Cardiac muscle cell (in vitro differentiated cells and primary cell): ENCODE measurements at regions not wholly inside any gene's neighbourhood (a gene's known extent, or its start where the extent isn't known, plus 50 kb on each side); places are given as distances from the start of the nearest gene placed in this dataset.
"Not testable (repeated sequence)": the region's sequence is repeated elsewhere in the genome, so short reads cannot be mapped to it uniquely, and the experiment has no call there.

Experiments
- DNase-seq, 2 donors: peaks; one replicate each; pipeline versions ENCODE4 v3.0.0 to v3.0.0-alpha.2; 2010 to 2017; ENCODE audit warnings: low read depth in 1 of 2, low spot score in 1 of 2
- H3K27ac ChIP-seq: fragments of 200-600 bp; sonication (generic); 2 replicates; pipeline ENCODE4 v1.5.1; 2016
- H3K27me3 ChIP-seq: fragments of 200-600 bp; sonication (generic); 2 replicates; pipeline ENCODE4 v1.6.0; 2016; ENCODE audit warnings: control low read depth
- H3K36me3 ChIP-seq: fragments of 200-600 bp; sonication (generic); 2 replicates; pipeline ENCODE4 v1.5.1; 2016; ENCODE audit warnings: control low read depth
- H3K4me1 ChIP-seq: fragments of 200-600 bp; sonication (generic); 2 replicates; pipeline ENCODE4 v1.8.1; 2017; ENCODE audit warnings: low read depth, mild to moderate bottlenecking, mixed run types
- H3K4me3 ChIP-seq: fragments of 200-600 bp; sonication (generic); 2 replicates; pipeline ENCODE4 v1.5.1; 2016; ENCODE audit warnings: mild to moderate bottlenecking
- H3K9me3 ChIP-seq: fragments of 200-600 bp; sonication (generic); 2 replicates; pipeline ENCODE4 v1.5.1; 2017; ENCODE audit warnings: low read depth, mild to moderate bottlenecking, control low read depth
- CTCF ChIP-seq: IDR thresholded peaks from 2 replicates; pipeline ENCODE4 v1.5.1; 2012; ENCODE audit warnings: low read depth, mild to moderate bottlenecking, low read length

GRCh38 chrX:35374116-35374515 is 424.0 kb upstream of the MAGEB16 start:
- H3K4me1 ChIP-seq, result no peaks in the 10 kb centered on the region
- no peaks in the 10 kb centered on the region for H3K9me3 ChIP-seq
- no peak for DNase-seq
- H3K27ac ChIP-seq, result no peak overlapping the region
- TF ChIP-seq CTCF, result no peak
- H3K4me3 ChIP-seq, result no peak overlapping the region
- no peaks in the 10 kb centered on the region for H3K36me3 ChIP-seq
- H3K27me3 ChIP-seq, result no peaks in the 10 kb centered on the region

GRCh38 chrX:35380808-35381700 is 417.1 kb upstream of the MAGEB16 start:
- no peaks in the 10 kb centered on the region for H3K27me3 ChIP-seq
- peak; percentile 42 for TF ChIP-seq CTCF
- no peaks in the 10 kb centered on the region for H3K9me3 ChIP-seq
- H3K4me3 ChIP-seq, result no peak overlapping the region
- no peaks in the 10 kb centered on the region for H3K36me3 ChIP-seq
- no peaks in the 10 kb centered on the region for H3K4me1 ChIP-seq
- no peak overlapping the region for H3K27ac ChIP-seq
- DNase-seq, result peak; percentile 26 to 47

GRCh38 chrX:35381709-35382108 is 416.4 kb upstream of the MAGEB16 start:
- not testable (repeated sequence) for H3K36me3 ChIP-seq, H3K27me3 ChIP-seq, H3K27ac ChIP-seq, H3K4me1 ChIP-seq, DNase-seq, H3K4me3 ChIP-seq, H3K9me3 ChIP-seq

GRCh38 chrX:35382966-35383365 is 415.2 kb upstream of the MAGEB16 start:
- H3K27me3 ChIP-seq, result no peaks in the 10 kb centered on the region
- H3K9me3 ChIP-seq, result no peaks in the 10 kb centered on the region
- TF ChIP-seq CTCF, result no peak
- DNase-seq, result no peak
- H3K36me3 ChIP-seq, result no peaks in the 10 kb centered on the region
- no peak overlapping the region for H3K27ac ChIP-seq
- H3K4me3 ChIP-seq, result no peak overlapping the region
- no peaks in the 10 kb centered on the region for H3K4me1 ChIP-seq

- DNase-seq, result no peak
- H3K36me3 ChIP-seq, result no peaks in the 10 kb centered on the region
- no peaks in the 10 kb centered on the region for H3K4me1 ChIP-seq
- no peak overlapping the region for H3K4me3 ChIP-seq
- H3K9me3 ChIP-seq, result no peaks in the 10 kb centered on the region
- H3K27me3 ChIP-seq, result no peaks in the 10 kb centered on the region
- TF ChIP-seq CTCF, result no peak
- no peak overlapping the region for H3K27ac ChIP-seq
Measured at GRCh38 chrX:35392232-35392631, 405.9 kb upstream of the MAGEB16 start.

GRCh38 chrX:35406386-35406785 is 391.8 kb upstream of the MAGEB16 start:
- Histone ChIP-seq H3K27ac (no peak overlapping the region), H3K27me3 (no peaks in the 10 kb centered on the region), H3K36me3 (no peaks in the 10 kb centered on the region), H3K4me3 (no peak overlapping the region), H3K4me1 (no peaks in the 10 kb centered on the region), H3K9me3 (no peaks in the 10 kb centered on the region)
- no peak for DNase-seq
- no peak for TF ChIP-seq CTCF
